ENCODE measurements at regions not wholly inside any gene's neighbourhood (a gene's known extent, or its start where the extent isn't known, plus 50 kb on each side); places are given as distances from the start of the nearest gene placed in this dataset.
"Not testable (repeated sequence)": the region's sequence is repeated elsewhere in the genome, so short reads cannot be mapped to it uniquely, and the experiment has no call there.

GRCh38 chr6:114747995-114748625, 405.3 kb upstream of the HS3ST5 start:
- peak; percentile 47 for DNase-seq

DNA sequence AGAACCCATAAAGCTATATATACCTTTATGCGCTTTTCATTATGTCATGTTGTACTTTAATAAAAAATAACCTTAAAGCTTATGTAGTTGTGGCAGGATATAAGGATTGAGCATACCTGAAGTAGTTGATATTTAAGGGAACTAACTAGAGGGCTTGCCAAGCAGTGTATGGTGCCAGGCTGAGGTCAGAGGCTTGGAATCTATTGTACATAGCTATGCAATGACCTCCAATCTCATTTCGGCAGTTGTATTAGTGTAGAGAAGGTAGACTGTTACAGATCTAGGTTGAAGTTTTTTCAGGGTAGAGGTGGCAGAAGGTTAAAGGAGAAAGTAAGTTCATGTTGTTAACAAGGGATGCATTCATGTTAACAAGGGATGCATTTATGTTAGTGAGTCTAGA, 397.7 kb upstream of the HS3ST5 start:
- no peak for DNase-seq

GRCh38 chr6:114739656-114740055, 396.8 kb upstream of the HS3ST5 start:
- peak; percentile 83 for DNase-seq

DNA sequence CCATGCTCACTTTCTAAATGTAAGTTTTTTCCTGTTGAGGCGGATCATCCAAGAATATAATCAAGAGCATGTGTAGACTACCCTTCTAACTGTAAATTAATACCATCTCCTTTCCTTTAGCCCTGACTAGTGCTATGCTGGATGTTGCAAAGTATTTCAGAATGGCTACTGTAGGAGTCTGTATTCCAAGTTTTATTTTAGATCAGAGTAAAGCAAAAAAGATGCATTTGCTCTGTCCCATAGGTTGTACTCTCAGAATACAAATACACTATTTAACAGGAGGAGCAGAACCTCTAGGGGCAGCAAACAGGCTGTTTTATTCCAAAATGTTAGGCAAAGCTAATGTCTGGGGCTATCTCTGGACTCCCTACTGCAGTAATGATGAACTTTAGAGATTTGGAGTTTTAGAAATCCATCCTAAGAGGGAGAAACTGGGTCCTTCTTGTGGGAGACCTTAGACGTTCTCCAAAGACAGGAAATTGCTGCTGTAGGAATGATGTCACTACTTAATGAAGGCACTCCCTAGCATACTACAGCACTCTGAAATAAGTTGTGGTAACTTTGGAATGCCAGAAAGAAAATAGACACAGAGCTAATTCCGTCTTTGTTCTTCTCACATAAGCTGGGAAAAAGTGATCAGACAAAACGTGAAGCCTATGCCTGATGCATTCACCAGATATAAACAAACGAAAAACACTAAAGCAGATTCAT, 392.4 kb upstream of the HS3ST5 start:
- DNase-seq: no peak

- no peak for DNase-seq
These were observed 390.8 kb upstream of the HS3ST5 start for GRCh38 chr6:114733596-114733995.

- DNase-seq: no peak
These were observed 376.0 kb upstream of the HS3ST5 start for GRCh38 chr6:114718716-114719270.

GRCh38 chr6:114718186-114718585, 375.4 kb upstream of the HS3ST5 start:
- DNase-seq: no peak

- DNase-seq: no peak
These were observed 372.1 kb upstream of the HS3ST5 start for GRCh38 chr6:114714836-114715507.

GRCh38 chr6:114713690-114714089, 370.9 kb upstream of the HS3ST5 start:
- DNase-seq: no peak

DNA sequence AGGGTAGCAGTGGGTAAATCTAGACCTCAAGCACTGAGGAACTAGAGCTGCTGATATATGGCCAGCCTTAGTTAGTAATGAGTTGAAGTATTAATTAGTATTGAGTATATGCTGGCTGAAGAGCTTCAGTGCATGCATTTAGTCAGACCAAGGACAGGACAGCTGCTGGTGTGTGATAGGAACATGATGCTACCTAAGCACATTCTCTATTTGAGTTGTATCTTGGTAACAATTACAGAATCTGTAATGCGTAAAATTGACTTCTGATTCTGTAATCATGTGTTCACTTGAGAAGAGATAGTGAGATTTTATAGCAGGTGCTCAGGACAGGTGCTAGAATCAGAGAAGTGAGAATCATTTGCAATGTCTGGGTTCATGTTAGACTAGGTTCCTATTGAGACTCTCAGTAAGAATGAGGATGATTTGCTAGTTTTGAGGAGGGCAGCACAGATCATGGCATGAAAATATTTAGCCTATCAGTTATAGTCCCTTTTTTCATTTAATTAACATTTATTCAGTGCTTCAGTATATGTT, 369.4 kb upstream of the HS3ST5 start:
- DNase-seq: no peak

- DNase-seq: no peak
These were observed 364.3 kb upstream of the HS3ST5 start for GRCh38 chr6:114707081-114707620.

- DNase-seq: no peak
These were observed 347.8 kb upstream of the HS3ST5 start for GRCh38 chr6:114690625-114691024.

GRCh38 chr6:114659513-114659912, 316.7 kb upstream of the HS3ST5 start:
- DNase-seq: no peak

DNA sequence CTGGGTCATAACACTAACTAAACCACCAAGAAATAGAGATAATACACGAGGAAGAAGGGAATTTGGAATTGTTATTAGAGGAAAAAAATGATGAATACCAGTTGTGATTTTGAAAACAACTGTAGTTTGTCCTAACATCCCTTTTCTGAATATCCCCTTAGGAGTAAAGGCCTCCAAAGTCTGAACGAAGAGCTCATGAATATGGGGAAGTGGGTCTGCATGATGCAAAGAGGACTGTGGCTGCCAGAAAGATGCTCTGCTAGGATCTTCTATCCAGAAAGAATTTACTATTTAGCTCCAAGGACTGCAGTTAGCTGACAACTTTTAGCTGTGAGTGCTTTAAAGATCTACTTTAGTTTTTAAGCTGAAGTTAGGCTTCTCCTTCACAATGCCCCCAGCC, 308.8 kb upstream of the HS3ST5 start:
- DNase-seq: no peak

GRCh38 chr6:114650891-114651290, 308.1 kb upstream of the HS3ST5 start:
- DNase-seq: no peak

- DNase-seq: no peak
These were observed 306.5 kb upstream of the HS3ST5 start for GRCh38 chr6:114649298-114649697.

- no peak for DNase-seq
These were observed 306.0 kb upstream of the HS3ST5 start for GRCh38 chr6:114648847-114649246.

DNA sequence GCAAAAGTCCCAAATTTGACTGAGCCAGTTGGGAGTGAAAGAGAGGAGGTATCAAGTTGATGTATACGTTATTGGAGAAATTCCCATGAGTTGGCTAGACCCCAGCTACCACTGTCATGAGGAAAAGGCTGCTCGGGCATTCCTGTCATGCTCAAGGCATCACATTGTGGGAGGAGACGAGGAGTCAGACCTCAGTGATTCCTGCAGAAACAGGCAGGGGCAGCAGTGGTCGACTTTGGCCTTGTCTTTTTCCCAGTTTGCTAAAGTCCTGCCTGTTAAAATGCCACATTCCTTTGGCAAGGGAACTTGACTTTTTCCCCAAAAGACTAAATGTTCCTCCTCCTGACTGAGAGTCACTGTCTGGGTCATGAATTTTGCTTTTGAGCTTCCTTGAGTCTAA, 295.5 kb upstream of the HS3ST5 start:
- no peak for DNase-seq

- no peak for DNase-seq
These were observed 291.2 kb upstream of the HS3ST5 start for GRCh38 chr6:114634016-114634415.

GRCh38 chr6:114626226-114626625, 283.4 kb upstream of the HS3ST5 start:
- not testable (repeated sequence) for DNase-seq

- no peak for DNase-seq
These were observed 276.9 kb upstream of the HS3ST5 start for GRCh38 chr6:114619621-114620200.

GRCh38 chr6:114611696-114612095, 268.9 kb upstream of the HS3ST5 start:
- DNase-seq: no peak

DNA sequence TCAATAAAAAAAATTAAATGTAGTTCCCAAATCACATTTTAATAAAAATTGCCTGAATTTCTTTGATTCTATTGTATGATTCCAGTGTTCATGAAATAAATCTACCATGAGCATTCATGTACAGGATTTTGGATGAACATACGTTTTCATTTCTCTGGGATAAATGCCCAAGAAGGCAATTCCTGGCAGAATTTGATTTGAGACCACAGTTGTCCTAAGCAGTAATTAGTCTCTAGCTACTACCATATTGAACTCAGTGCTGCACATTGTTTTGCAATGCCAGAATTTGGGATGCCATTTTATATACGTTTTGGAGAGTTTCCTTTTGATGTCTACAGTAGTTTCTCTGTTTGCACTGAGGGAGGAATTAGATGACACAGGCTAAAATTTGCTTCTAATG, 265.3 kb upstream of the HS3ST5 start:
- DNase-seq: no peak
